WTC11 (cell line): ENCODE measurements at regions not wholly inside any gene's neighbourhood (a gene's known extent, or its start where the extent isn't known, plus 50 kb on each side); places are given as distances from the start of the nearest gene placed in this dataset.

ENCODE experiments used
- ATAC-seq: fragments of 200-7000 bp; cut with Tn5 transposase; 2 replicates; pipeline ENCODE4 v1.10.0; 2021; ENCODE audit warnings: mild to moderate bottlenecking, moderate library complexity
- CTCF ChIA-PET: fragments of 300-600 bp; sonication (Branson Sonifier 250); formaldehyde crosslinking; loops from one replicate; lab custom pipeline; 2021; ENCODE audit warnings: antibody characterized with exemption; lab: Charles Lee
- POLR2A ChIA-PET: fragments of 350-600 bp; sonication (Branson Sonifier 250); formaldehyde crosslinking; loops from one replicate; lab custom pipeline; 2021; ENCODE audit warnings: antibody characterized with exemption; lab: Charles Lee
- DNase-seq: peaks from one replicate; pipeline ENCODE4 v3.0.0; 2021; ENCODE audit warnings: low spot score
- H3K27ac Mint-ChIP-seq: 2 replicates; pipeline ENCODE4 v1.8.0; 2021; ENCODE audit warnings: mixed read lengths
- H3K27me3 Mint-ChIP-seq: 2 replicates; pipeline ENCODE4 v1.8.0; 2021; ENCODE audit warnings: low read depth, mild to moderate bottlenecking, moderate library complexity, mixed read lengths
- H3K36me3 Mint-ChIP-seq: 2 replicates; pipeline ENCODE4 v1.8.0; 2021; ENCODE audit warnings: mixed read lengths
- H3K4me1 Mint-ChIP-seq: 2 replicates; pipeline ENCODE4 v1.8.0; 2022; ENCODE audit warnings: mixed read lengths
- H3K4me3 Mint-ChIP-seq: 2 replicates; pipeline ENCODE4 v1.8.0; 2021; ENCODE audit warnings: mild to moderate bottlenecking, moderate library complexity, mixed read lengths
- H3K9me3 Mint-ChIP-seq: 2 replicates; pipeline ENCODE4 v1.8.0; 2021; ENCODE audit warnings: mixed read lengths
- AR ChIP-seq: fragments of 250-450 bp; sonication (Bioruptor Pico); IDR thresholded peaks from 2 replicates; pipeline ENCODE4 v1.9.0; 2021; ENCODE audit warnings: mild to moderate bottlenecking
- ATF2 ChIP-seq: sonication (generic); formaldehyde crosslinking; IDR thresholded peaks from 2 replicates; pipeline ENCODE4 v1.8.1; 2022; ENCODE audit warnings: low read depth, missing genetic modification reagents, borderline replicate concordance
- CBFB ChIP-seq: sonication (generic); formaldehyde crosslinking; IDR thresholded peaks from 2 replicates; pipeline ENCODE4 v1.8.1; 2022; ENCODE audit warnings: mild to moderate bottlenecking, low read depth, missing genetic modification reagents
- CDX4 ChIP-seq: fragments of 250-450 bp; sonication (Bioruptor Pico); IDR thresholded peaks from 2 replicates; pipeline ENCODE4 v1.9.0; 2021; ENCODE audit warnings: moderate library complexity, mild to moderate bottlenecking, inconsistent platforms, borderline replicate concordance
- EMX1 ChIP-seq: fragments of 250-450 bp; sonication (Bioruptor Pico); IDR thresholded peaks from 2 replicates; pipeline ENCODE4 v1.8.0; 2021; ENCODE audit warnings: mild to moderate bottlenecking
- HMGXB4 ChIP-seq: sonication (generic); formaldehyde crosslinking; IDR thresholded peaks from 2 replicates; pipeline ENCODE4 v1.8.1; 2023; ENCODE audit warnings: mild to moderate bottlenecking, moderate library complexity, missing genetic modification reagents
- IRF2 ChIP-seq: sonication (generic); formaldehyde crosslinking; IDR thresholded peaks from 2 replicates; pipeline ENCODE4 v1.8.0; 2022; ENCODE audit warnings: low read depth, missing genetic modification reagents, borderline replicate concordance
- JAZF1 ChIP-seq: fragments of 250-450 bp; sonication (Bioruptor Pico); IDR thresholded peaks from 2 replicates; pipeline ENCODE4 v1.9.0; 2021; ENCODE audit warnings: moderate library complexity, mild to moderate bottlenecking, inconsistent platforms
- KAT7 ChIP-seq: sonication (generic); formaldehyde crosslinking; IDR thresholded peaks from 2 replicates; pipeline ENCODE4 v1.8.1; 2023; ENCODE audit warnings: missing genetic modification reagents, mild to moderate bottlenecking, borderline replicate concordance
- MAX ChIP-seq: sonication (generic); formaldehyde crosslinking; IDR thresholded peaks from 2 replicates; pipeline ENCODE4 v1.8.0; 2022; ENCODE audit warnings: mild to moderate bottlenecking, missing genetic modification reagents
- MXD4 ChIP-seq: fragments of 250-450 bp; sonication (Bioruptor Pico); IDR thresholded peaks from 2 replicates; pipeline ENCODE4 v1.8.0; 2021; ENCODE audit warnings: mild to moderate bottlenecking, moderate library complexity, borderline replicate concordance
- NFE2L1 ChIP-seq: sonication (generic); formaldehyde crosslinking; IDR thresholded peaks from 2 replicates; pipeline ENCODE4 v1.8.1; 2023; ENCODE audit warnings: missing genetic modification reagents
- NR2C2 ChIP-seq: sonication (generic); formaldehyde crosslinking; IDR thresholded peaks from 2 replicates; pipeline ENCODE4 v1.8.0; 2022; ENCODE audit warnings: mild to moderate bottlenecking, missing genetic modification reagents
- OVOL2 ChIP-seq: fragments of 250-450 bp; sonication (Bioruptor Pico); IDR thresholded peaks from 2 replicates; pipeline ENCODE4 v1.9.0; 2021; ENCODE audit warnings: mild to moderate bottlenecking, borderline replicate concordance
- PREB ChIP-seq: sonication (generic); formaldehyde crosslinking; IDR thresholded peaks from 2 replicates; pipeline ENCODE4 v1.8.1; 2022; ENCODE audit warnings: mild to moderate bottlenecking, missing genetic modification reagents, moderate library complexity, borderline replicate concordance
- RELA ChIP-seq: sonication (generic); formaldehyde crosslinking; IDR thresholded peaks from 2 replicates; pipeline ENCODE4 v1.8.1; 2022; ENCODE audit warnings: missing genetic modification reagents, mild to moderate bottlenecking, borderline replicate concordance
- TEAD4 ChIP-seq: sonication (generic); formaldehyde crosslinking; IDR thresholded peaks from 2 replicates; pipeline ENCODE4 v1.8.0; 2022; ENCODE audit warnings: mild to moderate bottlenecking, missing genetic modification reagents
- ZNF219 ChIP-seq: sonication (generic); formaldehyde crosslinking; IDR thresholded peaks from 2 replicates; pipeline ENCODE4 v1.8.0; 2023; ENCODE audit warnings: missing genetic modification reagents, mild to moderate bottlenecking, borderline replicate concordance
- ZNF232 ChIP-seq: sonication (generic); formaldehyde crosslinking; IDR thresholded peaks from 2 replicates; pipeline ENCODE4 v1.8.0; 2022; ENCODE audit warnings: mild to moderate bottlenecking, missing genetic modification reagents
- ZNF263 ChIP-seq: sonication (generic); formaldehyde crosslinking; IDR thresholded peaks from 2 replicates; pipeline ENCODE4 v1.8.1; 2022; ENCODE audit warnings: low read depth, mild to moderate bottlenecking, moderate library complexity, missing genetic modification reagents
- ZNF396 ChIP-seq: fragments of 250-450 bp; sonication (Bioruptor Pico); IDR thresholded peaks from 2 replicates; pipeline ENCODE4 v1.8.0; 2021; ENCODE audit warnings: mild to moderate bottlenecking, moderate library complexity, borderline replicate concordance
- ZNF416 ChIP-seq: fragments of 250-450 bp; sonication (Bioruptor Pico); IDR thresholded peaks from 2 replicates; pipeline ENCODE4 v1.9.0; 2021; ENCODE audit warnings: mild to moderate bottlenecking, inconsistent platforms
- ZNF423 ChIP-seq: fragments of 250-450 bp; sonication (Bioruptor Pico); IDR thresholded peaks from 2 replicates; pipeline ENCODE4 v2.1.2; 2022; ENCODE audit warnings: mild to moderate bottlenecking, moderate library complexity
- ZNF425 ChIP-seq: fragments of 250-450 bp; sonication (Bioruptor Pico); conservative IDR thresholded peaks from 2 replicates; pipeline ENCODE4 v1.9.0; 2021; ENCODE audit warnings: mild to moderate bottlenecking

GRCh38 chr11:97620007-97620406 is 1230.2 kb downstream of the JRKL start:
- Mint-ChIP-seq H3K36me3 (peaks cover 14% of the 10 kb centered on the region), H3K4me1 (no peaks in the 10 kb centered on the region), H3K9me3 (peaks cover 17% of the 10 kb centered on the region), H3K27ac (no peak overlapping the region), H3K27me3 (no peaks in the 10 kb centered on the region), H3K4me3 (no peak overlapping the region)
- DNase-seq: no peak
- no peak for ATAC-seq
- ChIA-PET POLR2A (no interaction called here), CTCF (no interaction called here)
- TF ChIP-seq CBFB (CRISPR knock-in tag): no peak
- TF ChIP-seq IRF2: no peak
- no peak for TF ChIP-seq JAZF1
- TF ChIP-seq AR (CRISPR knock-in tag): no peak
- TF ChIP-seq PREB (CRISPR knock-in tag): no peak
- no peak for TF ChIP-seq ZNF423 (CRISPR knock-in tag)
- TF ChIP-seq ZNF425 (CRISPR knock-in tag): no peak
- TF ChIP-seq ZNF416: no peak
- no peak for TF ChIP-seq ZNF263 (CRISPR knock-in tag)
- TF ChIP-seq RELA (CRISPR knock-in tag): no peak
- no peak for TF ChIP-seq MAX (CRISPR knock-in tag)
- no peak for TF ChIP-seq MXD4 (CRISPR knock-in tag)
- no peak for TF ChIP-seq ZNF219 (CRISPR knock-in tag)
- TF ChIP-seq OVOL2 (CRISPR knock-in tag): no peak
- no peak for TF ChIP-seq KAT7 (CRISPR knock-in tag)
- TF ChIP-seq ATF2 (CRISPR knock-in tag): no peak
- no peak for TF ChIP-seq NFE2L1 (CRISPR knock-in tag)
- no peak for TF ChIP-seq ZNF396 (CRISPR knock-in tag)

GRCh38 chr11:97621282-97621681 is 1231.5 kb downstream of the JRKL start:
- POLR2A ChIA-PET: no interaction called here
- Mint-ChIP-seq H3K36me3 (peaks cover 14% of the 10 kb centered on the region), H3K27ac (no peak overlapping the region), H3K27me3 (no peaks in the 10 kb centered on the region), H3K4me1 (no peaks in the 10 kb centered on the region), H3K4me3 (no peak overlapping the region), H3K9me3 (peaks cover 17% of the 10 kb centered on the region)
- TF ChIP-seq ZNF232 (CRISPR knock-in tag) (no peak), EMX1 (CRISPR knock-in tag) (no peak), TEAD4 (CRISPR knock-in tag) (no peak), HMGXB4 (CRISPR knock-in tag) (no peak), NR2C2 (CRISPR knock-in tag) (no peak), ZNF396 (CRISPR knock-in tag) (no peak), CDX4 (CRISPR knock-in tag) (no peak), NFE2L1 (CRISPR knock-in tag) (no peak)
- CTCF ChIA-PET: no interaction called here
- no peak for DNase-seq
- ATAC-seq: no peak
